Neuronal stem cell (in vitro differentiated cells): ENCODE measurements at regions not wholly inside any gene's neighbourhood (a gene's known extent, or its start where the extent isn't known, plus 50 kb on each side); places are given as distances from the start of the nearest gene placed in this dataset.
"Not testable (repeated sequence)": the region's sequence is repeated elsewhere in the genome, so short reads cannot be mapped to it uniquely, and the experiment has no call there.

Experiments
- DNase-seq: peaks from one replicate; pipeline ENCODE4 v3.0.0-alpha.2; 2013; ENCODE audit warnings: low spot score
- H2AFZ ChIP-seq: one replicate; pipeline ENCODE4 v1.6.1; 2013; ENCODE audit warnings: mild to moderate bottlenecking, low read length, inconsistent platforms
- H2AK5ac ChIP-seq: 2 replicates; pipeline ENCODE4 v1.6.1; 2013; ENCODE audit warnings: low read depth, mild to moderate bottlenecking, inconsistent platforms, low read length, moderate library complexity, mixed read lengths
- H2BK120ac ChIP-seq: 2 replicates; pipeline ENCODE4 v1.6.1; 2013; ENCODE audit warnings: low read depth, mild to moderate bottlenecking, inconsistent platforms, low read length, moderate library complexity, mixed read lengths
- H2BK12ac ChIP-seq: one replicate; pipeline ENCODE4 v1.6.1; 2013; ENCODE audit warnings: low read length, inconsistent platforms
- H2BK15ac ChIP-seq: 2 replicates; pipeline ENCODE4 v1.6.1; 2013; ENCODE audit warnings: mild to moderate bottlenecking, low read length, inconsistent platforms, mixed read lengths
- H2BK5ac ChIP-seq: one replicate; pipeline ENCODE4 v1.6.1; 2013; ENCODE audit warnings: inconsistent platforms, mild to moderate bottlenecking, low read length, moderate library complexity
- H3K14ac ChIP-seq: one replicate; pipeline ENCODE4 v1.6.1; 2013; ENCODE audit warnings: low read length, inconsistent platforms
- H3K18ac ChIP-seq: 2 replicates; pipeline ENCODE4 v1.6.1; 2013; ENCODE audit warnings: low read length, inconsistent platforms
- H3K23ac ChIP-seq: 2 replicates; pipeline ENCODE4 v1.6.1; 2013; ENCODE audit warnings: low read depth, mild to moderate bottlenecking, mixed read lengths, low read length, inconsistent platforms; ENCODE audit not compliant: poor library complexity
- H3K27ac ChIP-seq: replicated peaks from 3 replicates; pipeline ENCODE4 v1.5.1; 2013; ENCODE audit warnings: low read length, inconsistent platforms
- H3K27me3 ChIP-seq, 3 experiments: 2 replicates each; pipeline ENCODE4 v1.6.1; 2013; ENCODE audit warnings: low read length in 3 of 3, mild to moderate bottlenecking in 2 of 3, inconsistent platforms in 1 of 3, low read depth in 1 of 3, mixed read lengths in 1 of 3, moderate library complexity in 1 of 3; ENCODE audit not compliant: control insufficient read depth in 3 of 3, insufficient read depth in 3 of 3
- H3K36me3 ChIP-seq, 2 donors: replicated peaks in 1 of 2; 2 replicates each; pipeline ENCODE4 v1.6.1; 2013; ENCODE audit warnings: low read length in 2 of 2; ENCODE audit not compliant: control insufficient read depth in 2 of 2, insufficient read depth in 2 of 2
- H3K4ac ChIP-seq: 2 replicates; pipeline ENCODE4 v1.6.1; 2013; ENCODE audit warnings: inconsistent platforms, mild to moderate bottlenecking, low read length, moderate library complexity
- H3K4me1 ChIP-seq, 2 donors: 1 replicate in 1 of 2; 2 replicates in 1 of 2; pipeline ENCODE4 v1.6.1; 2013; ENCODE audit warnings: low read length in 2 of 2, low read depth in 1 of 2; ENCODE audit not compliant: control insufficient read depth in 2 of 2, insufficient read depth in 1 of 2
- H3K4me2 ChIP-seq: one replicate; pipeline ENCODE4 v1.6.1; 2013; ENCODE audit warnings: mild to moderate bottlenecking, low read length, inconsistent platforms; ENCODE audit not compliant: insufficient read depth, poor library complexity, severe bottlenecking
- H3K4me3 ChIP-seq, 2 donors: 2 replicates each; pipeline ENCODE4 v1.5.1; 2013; ENCODE audit warnings: low read length in 2 of 2, mild to moderate bottlenecking in 2 of 2, inconsistent platforms in 1 of 2, moderate library complexity in 1 of 2
- H3K79me1 ChIP-seq: one replicate; pipeline ENCODE4 v1.6.1; 2013; ENCODE audit warnings: low read depth, mild to moderate bottlenecking, inconsistent platforms, low read length, moderate library complexity
- H3K9ac ChIP-seq: one replicate; pipeline ENCODE4 v1.6.1; 2013; ENCODE audit warnings: mild to moderate bottlenecking, low read depth, low read length, inconsistent platforms; ENCODE audit not compliant: poor library complexity
- H3K9me3 ChIP-seq, 2 donors: replicated peaks in 1 of 2; 2 replicates each; pipeline versions ENCODE3 to v1.6.1; 2013; ENCODE audit warnings: low read length in 2 of 2, mild to moderate bottlenecking in 2 of 2, inconsistent platforms in 1 of 2, low read depth in 1 of 2, mixed read lengths in 1 of 2, moderate library complexity in 1 of 2; ENCODE audit not compliant: control insufficient read depth in 2 of 2, insufficient read depth in 1 of 2
- H4K8ac ChIP-seq: one replicate; pipeline ENCODE4 v1.6.1; 2013; ENCODE audit warnings: low read depth, mild to moderate bottlenecking, inconsistent platforms, low read length, moderate library complexity
- H4K91ac ChIP-seq: one replicate; pipeline ENCODE4 v1.6.1; 2013; ENCODE audit warnings: low read length, low read depth, mild to moderate bottlenecking, inconsistent platforms; ENCODE audit not compliant: poor library complexity
- WGBS, 2 donors: extraction: QIAGEN DNeasy Blood & Tissue Kit; methylation state at CpG; one replicate each; pipeline ENCODE4 v1.1.7; 2013; ENCODE audit warnings: missing lambda C conversion rate in 2 of 2, mixed read lengths in 1 of 2; ENCODE audit not compliant: insufficient read length in 2 of 2, insufficient replicate concordance in 1 of 2; ENCODE audit errors: extremely low coverage in 2 of 2; 5-methylcytosine and 5-hydroxymethylcytosine counted together

DNA sequence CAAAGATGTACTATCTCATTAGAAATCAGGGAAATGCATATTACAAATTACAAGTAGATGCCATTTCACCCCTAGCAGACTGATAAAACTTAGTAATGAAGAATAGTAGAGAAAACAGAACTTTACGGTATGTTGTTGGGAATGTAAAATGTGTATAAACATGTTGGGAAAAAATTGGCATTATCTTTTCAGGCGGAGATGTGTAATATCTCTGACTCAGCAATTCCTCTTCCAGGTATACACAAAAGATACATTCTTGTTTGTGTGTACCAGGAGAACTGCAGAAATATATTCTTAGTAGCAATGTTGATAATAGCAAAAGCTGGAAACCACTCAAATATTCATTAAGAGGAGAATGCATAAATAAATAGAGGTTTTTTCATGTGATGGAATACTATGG lies 204.5 kb downstream of the LPIN1 start:
- no peak for DNase-seq
- H2BK120ac ChIP-seq, result no peak overlapping the region
- H4K91ac ChIP-seq, result no peak overlapping the region
- no peak overlapping the region for H3K4me2 ChIP-seq
- H2AK5ac ChIP-seq, result no peak overlapping the region
- no peak overlapping the region for H2BK15ac ChIP-seq
- H3K23ac ChIP-seq, result no peak overlapping the region
- no peak overlapping the region for H2AFZ ChIP-seq
- H3K36me3 ChIP-seq, result no peaks in the 10 kb centered on the region
- no peaks in the 10 kb centered on the region for H3K79me1 ChIP-seq
- peaks cover 0 to 3% of the 10 kb centered on the region in 2 donors for H3K4me1 ChIP-seq
- peaks cover 0 to 3% of the 10 kb centered on the region in 2 donors for H3K9me3 ChIP-seq
- H3K4me3 ChIP-seq, result no peak overlapping the region
- no peaks in the 10 kb centered on the region for H3K27me3 ChIP-seq
- H3K4ac ChIP-seq, result no peak overlapping the region
- H3K18ac ChIP-seq, result no peak overlapping the region
- H2BK5ac ChIP-seq, result no peak overlapping the region
- H2BK12ac ChIP-seq, result no peak overlapping the region
- no peak overlapping the region for H3K14ac ChIP-seq
- H4K8ac ChIP-seq, result no peak overlapping the region
- H3K27ac ChIP-seq, result no peak overlapping the region
- no peak overlapping the region for H3K9ac ChIP-seq
- WGBS, 2 donors, result 86% methylated on average over 1 of the region's 2 CpGs; no CpG with 5 or more reads in 1 of the 2 donors

DNA sequence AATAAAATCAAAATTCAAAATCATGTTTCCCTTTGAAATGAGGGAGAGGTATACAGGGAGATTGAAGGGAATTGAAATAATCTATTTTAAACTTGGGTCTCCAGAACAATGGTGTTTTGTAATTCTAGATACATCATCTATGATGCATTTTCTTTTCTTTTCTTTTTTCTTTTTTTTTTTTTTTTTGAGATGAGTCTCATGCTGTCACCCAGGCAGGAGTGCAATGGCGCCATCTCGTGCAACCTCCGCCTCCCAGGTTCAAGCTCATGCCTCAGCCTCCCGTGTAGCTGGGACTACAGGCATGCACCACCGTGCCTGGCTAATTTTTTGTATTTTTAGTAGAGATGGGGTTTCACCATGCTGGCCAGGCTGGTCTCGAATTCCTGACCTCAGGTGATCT lies 205.1 kb downstream of the LPIN1 start:
- not testable (repeated sequence) for H3K4ac ChIP-seq, H3K27ac ChIP-seq, H3K4me1 ChIP-seq, H3K14ac ChIP-seq, H4K8ac ChIP-seq, H3K4me3 ChIP-seq, H3K36me3 ChIP-seq, H2BK12ac ChIP-seq, H3K4me2 ChIP-seq, H3K9ac ChIP-seq, H2BK5ac ChIP-seq, H3K18ac ChIP-seq, H3K79me1 ChIP-seq, H4K91ac ChIP-seq, H3K9me3 ChIP-seq, DNase-seq, H2AFZ ChIP-seq, H2AK5ac ChIP-seq, H3K27me3 ChIP-seq, H2BK15ac ChIP-seq, H2BK120ac ChIP-seq, H3K23ac ChIP-seq
- WGBS, 2 donors, result no CpG with 5 or more reads among the region's 6 CpGs

DNA sequence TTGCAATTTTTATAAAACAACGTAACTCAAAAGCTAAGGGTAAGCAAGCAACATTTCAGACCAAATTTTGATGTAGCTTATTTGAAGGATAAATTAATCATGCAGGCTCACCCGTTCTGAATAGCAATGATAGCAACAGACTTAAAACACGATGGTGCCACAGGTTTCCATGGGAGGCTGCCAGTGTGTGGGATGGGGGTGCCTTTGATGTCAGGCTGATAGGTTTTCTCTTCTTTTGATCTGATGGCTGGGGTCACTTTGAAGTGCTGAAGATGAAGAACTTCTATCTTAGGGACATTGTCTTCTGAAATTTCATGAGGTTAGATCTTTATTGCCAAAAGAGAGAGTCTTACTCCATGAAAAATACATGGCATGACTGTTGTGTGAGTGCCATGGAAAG lies 206.8 kb downstream of the LPIN1 start:
- WGBS, 2 donors, result no CpG with 5 or more reads among the region's 3 CpGs
- no peak overlapping the region for H2AK5ac ChIP-seq

DNA sequence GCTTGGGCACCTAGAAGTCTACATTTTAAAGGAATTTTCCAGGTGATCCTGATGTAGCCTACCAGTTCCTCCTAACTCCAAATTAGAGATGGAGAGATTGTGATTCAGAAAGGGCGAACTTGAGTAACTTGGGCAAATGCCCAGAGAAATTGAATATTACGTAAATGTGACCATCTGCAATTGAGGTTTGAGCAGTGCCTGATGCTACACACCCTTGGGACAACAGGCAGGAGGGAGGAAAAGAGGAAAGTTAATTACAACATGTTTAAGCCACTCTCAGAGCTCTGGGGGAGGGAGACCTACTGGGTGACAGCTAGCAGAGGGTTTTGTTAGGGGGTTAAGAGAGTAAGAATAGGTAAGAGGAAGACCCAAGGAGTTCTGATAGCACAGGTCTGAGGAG lies 208.9 kb downstream of the LPIN1 start:
- H3K4me2 ChIP-seq, result no peak overlapping the region
- H4K91ac ChIP-seq, result no peak overlapping the region
- H2AK5ac ChIP-seq, result no peak overlapping the region
- H3K9ac ChIP-seq, result no peak overlapping the region
- H2AFZ ChIP-seq, result no peak overlapping the region
- H2BK5ac ChIP-seq, result no peak overlapping the region
- peaks cover 0 to under 1% of the 10 kb centered on the region in 2 donors for H3K4me1 ChIP-seq
- peaks cover 0 to 3% of the 10 kb centered on the region in 2 donors for H3K9me3 ChIP-seq
- no peak overlapping the region for H2BK120ac ChIP-seq
- H2BK15ac ChIP-seq, result no peak overlapping the region
- H3K18ac ChIP-seq, result no peak overlapping the region
- no peak overlapping the region for H3K23ac ChIP-seq
- no peak overlapping the region for H3K4ac ChIP-seq
- H3K79me1 ChIP-seq, result no peaks in the 10 kb centered on the region
- H4K8ac ChIP-seq, result no peak overlapping the region
- H3K14ac ChIP-seq, result no peak overlapping the region
- H3K27ac ChIP-seq, result no peak overlapping the region
- H3K4me3 ChIP-seq, result no peak overlapping the region
- WGBS, 2 donors, result no CpG with 5 or more reads among the region's 2 CpGs
- H3K27me3 ChIP-seq, result no peaks in the 10 kb centered on the region
- no peaks in the 10 kb centered on the region for H3K36me3 ChIP-seq
- H2BK12ac ChIP-seq, result no peak overlapping the region
- DNase-seq, result no peak

More for the DNA sequence above, 206.8 kb downstream of the LPIN1 start:
- peaks cover 0 to 3% of the 10 kb centered on the region in 2 donors for H3K4me1 ChIP-seq
- peaks cover 0 to 3% of the 10 kb centered on the region in 2 donors for H3K9me3 ChIP-seq
- no peak overlapping the region for H4K8ac ChIP-seq
- H3K27me3 ChIP-seq, result no peaks in the 10 kb centered on the region
- H3K36me3 ChIP-seq, result no peaks in the 10 kb centered on the region
- no peak overlapping the region for H3K4me3 ChIP-seq
- H2BK15ac ChIP-seq, result no peak overlapping the region
- no peaks in the 10 kb centered on the region for H3K79me1 ChIP-seq
- H2BK12ac ChIP-seq, result no peak overlapping the region
- H3K18ac ChIP-seq, result no peak overlapping the region
- H3K23ac ChIP-seq, result no peak overlapping the region
- DNase-seq, result no peak
- no peak overlapping the region for H4K91ac ChIP-seq
- H2AFZ ChIP-seq, result no peak overlapping the region
- no peak overlapping the region for H3K14ac ChIP-seq
- no peak overlapping the region for H2BK5ac ChIP-seq
- H2BK120ac ChIP-seq, result no peak overlapping the region
- no peak overlapping the region for H3K9ac ChIP-seq
- H3K4ac ChIP-seq, result no peak overlapping the region
- H3K4me2 ChIP-seq, result no peak overlapping the region
- no peak overlapping the region for H3K27ac ChIP-seq
